ENCODE measurements at regions not wholly inside any gene's neighbourhood (a gene's known extent, or its start where the extent isn't known, plus 50 kb on each side); places are given as distances from the start of the nearest gene placed in this dataset.
"Not testable (repeated sequence)": the region's sequence is repeated elsewhere in the genome, so short reads cannot be mapped to it uniquely, and the experiment has no call there.

- no peak for DNase-seq (ENCODE audit: extremely low spot score)
- CTCF ChIA-PET: interaction anchor here (1.0 to 1.5 kb wide), 2 partner anchors 11 to 33 kb away, joined by 3 read pairs; no protein-coding TSS in a partner anchor
- POLR2A ChIA-PET: no interaction called here
- TF ChIP-seq CTCF (IDR thresholded peaks at IDR 0.05; ENCODE audit: control extremely low read depth, extremely low read depth, low read depth, missing control alignments): no peak
These were observed 312.5 kb upstream of the CTNNB1 start for GRCh38 chr3:40886660-40887425.

- DNase-seq (ENCODE audit: extremely low spot score): no peak
- TF ChIP-seq CTCF (IDR thresholded peaks at IDR 0.05; ENCODE audit: control extremely low read depth, extremely low read depth, low read depth, missing control alignments): no peak
- CTCF ChIA-PET: interaction anchor here (1.3 kb wide), 1 partner anchor 26 kb away, joined by 3 read pairs; no protein-coding TSS in a partner anchor
- POLR2A ChIA-PET: no interaction called here
These were observed 308.1 kb upstream of the CTNNB1 start for GRCh38 chr3:40891186-40891585.

- ChIA-PET POLR2A (no interaction called here), CTCF (interaction anchor here (1.0 to 2.4 kb wide), 2 partner anchors 9 to 54 kb away, joined by 3 to 5 read pairs; no protein-coding TSS in a partner anchor)
- DNase-seq (ENCODE audit: extremely low spot score): no peak
- no peak for TF ChIP-seq CTCF (IDR thresholded peaks at IDR 0.05; ENCODE audit: control extremely low read depth, extremely low read depth, low read depth, missing control alignments)
These were observed 304.2 kb upstream of the CTNNB1 start for GRCh38 chr3:40895109-40895508.

- ChIA-PET POLR2A (no interaction called here), CTCF (interaction anchor here (1.0 kb wide), 1 partner anchor 14 kb away, joined by 4 read pairs; no protein-coding TSS in a partner anchor)
- no peak for DNase-seq (ENCODE audit: extremely low spot score)
- TF ChIP-seq CTCF (IDR thresholded peaks at IDR 0.05; ENCODE audit: control extremely low read depth, extremely low read depth, low read depth, missing control alignments): no peak
These were observed 300.0 kb upstream of the CTNNB1 start for GRCh38 chr3:40899286-40899712.

GRCh38 chr3:40901298-40901697 lies 298.0 kb upstream of the CTNNB1 start:
- no peak for TF ChIP-seq CTCF (IDR thresholded peaks at IDR 0.05; ENCODE audit: control extremely low read depth, extremely low read depth, low read depth, missing control alignments)
- POLR2A ChIA-PET: no interaction called here
- no peak for DNase-seq (ENCODE audit: extremely low spot score)
- CTCF ChIA-PET: interaction anchor here (1.9 kb wide), 1 partner anchor 10 kb away, joined by 8 read pairs; no protein-coding TSS in a partner anchor

GRCh38 chr3:40901796-40902195 lies 297.5 kb upstream of the CTNNB1 start:
- DNase-seq (ENCODE audit: extremely low spot score): no peak
- CTCF ChIA-PET: interaction anchor here (1.9 kb wide), 1 partner anchor 9 kb away, joined by 8 read pairs; no protein-coding TSS in a partner anchor
- POLR2A ChIA-PET: no interaction called here
- TF ChIP-seq CTCF (IDR thresholded peaks at IDR 0.05; ENCODE audit: control extremely low read depth, extremely low read depth, low read depth, missing control alignments): no peak

- DNase-seq (ENCODE audit: extremely low spot score); POLR2A ChIA-PET; CTCF ChIA-PET: not testable (repeated sequence)
These were observed 291.3 kb upstream of the CTNNB1 start for GRCh38 chr3:40907907-40908465.

All from GM10248 (cell line).